Peyer's patch (tissue), 4 donors: ENCODE measurements at regions not wholly inside any gene's neighbourhood (a gene's known extent, or its start where the extent isn't known, plus 50 kb on each side); places are given as distances from the start of the nearest gene placed in this dataset.

Source experiments
- CTCF ChIP-seq, 6 experiments: fragments of 450-650 bp in 4 of 6; fragments of 200-600 bp in 2 of 6; sonication (generic) in 1 of 6; IDR thresholded peaks; one replicate each; pipeline ENCODE4 v1.5.1; 2017 to 2019; ENCODE audit warnings: antibody characterized with exemption in 6 of 6, mild to moderate bottlenecking in 3 of 6, moderate library complexity in 1 of 6
- POLR2A ChIP-seq, 2 donors: fragments of 450-650 bp; IDR thresholded peaks; one replicate each; pipeline ENCODE4 v1.5.1; 2017; ENCODE audit warnings: antibody characterized with exemption in 2 of 2, mild to moderate bottlenecking in 2 of 2, moderate library complexity in 2 of 2

GRCh38 chr7:131721660-131722059 is 165.2 kb upstream of the PODXL start:
- TF ChIP-seq POLR2A (IDR thresholded peaks at IDR 0.05) = no peak
- no peak for TF ChIP-seq CTCF (IDR thresholded peaks at IDR 0.05)
